ENCODE measurements at regions not wholly inside any gene's neighbourhood (a gene's known extent, or its start where the extent isn't known, plus 50 kb on each side); places are given as distances from the start of the nearest gene placed in this dataset.

- no peak for DNase-seq (ENCODE audit: low read depth)
Measured at GRCh38 chr5:28017178-28017577, 978.8 kb upstream of the CDH9 start.

GRCh38 chr5:28014779-28015178 lies 976.4 kb upstream of the CDH9 start:
- peak; percentile 30 for DNase-seq (ENCODE audit: low read depth)

GRCh38 chr5:28012538-28012937 lies 974.2 kb upstream of the CDH9 start:
- DNase-seq (ENCODE audit: low read depth), result peak; percentile 52

- no peak for DNase-seq (ENCODE audit: low read depth)
Measured at GRCh38 chr5:28009576-28009975, 971.2 kb upstream of the CDH9 start.

GRCh38 chr5:27996665-27997064 lies 958.3 kb upstream of the CDH9 start:
- DNase-seq (ENCODE audit: low read depth), result no peak

GRCh38 chr5:27995867-27996266 lies 957.5 kb upstream of the CDH9 start:
- DNase-seq (ENCODE audit: low read depth), result no peak

- no peak for DNase-seq (ENCODE audit: low read depth)
Measured at GRCh38 chr5:27978322-27978721, 939.9 kb upstream of the CDH9 start.

GRCh38 chr5:27969157-27969556 lies 930.8 kb upstream of the CDH9 start:
- DNase-seq (ENCODE audit: low read depth), result no peak

GRCh38 chr5:27963050-27963783 lies 924.8 kb upstream of the CDH9 start:
- DNase-seq (ENCODE audit: low read depth), result no peak

- no peak for DNase-seq (ENCODE audit: low read depth)
Measured at GRCh38 chr5:27962198-27962597, 923.8 kb upstream of the CDH9 start.

GRCh38 chr5:27947088-27947487 lies 908.7 kb upstream of the CDH9 start:
- DNase-seq (ENCODE audit: low read depth), result peak; percentile 3

GRCh38 chr5:27944471-27944870 lies 906.1 kb upstream of the CDH9 start:
- DNase-seq (ENCODE audit: low read depth), result no peak

- DNase-seq (ENCODE audit: low read depth), result no peak
Measured at GRCh38 chr5:27938989-27939388, 900.6 kb upstream of the CDH9 start.

GRCh38 chr5:27928060-27928459 lies 889.7 kb upstream of the CDH9 start:
- no peak for DNase-seq (ENCODE audit: low read depth)

- DNase-seq (ENCODE audit: low read depth), result peak; percentile 6
Measured at GRCh38 chr5:27911216-27911615, 872.8 kb upstream of the CDH9 start.

- peak; percentile 24 for DNase-seq (ENCODE audit: low read depth)
Measured at GRCh38 chr5:27908341-27908740, 870.0 kb upstream of the CDH9 start.

- no peak for DNase-seq (ENCODE audit: low read depth)
Measured at GRCh38 chr5:27906931-27907601, 868.7 kb upstream of the CDH9 start.

GRCh38 chr5:27906481-27906880 lies 868.1 kb upstream of the CDH9 start:
- DNase-seq (ENCODE audit: low read depth), result no peak

GRCh38 chr5:27900761-27901160 lies 862.4 kb upstream of the CDH9 start:
- DNase-seq (ENCODE audit: low read depth), result no peak

GRCh38 chr5:27876071-27876470 lies 837.7 kb upstream of the CDH9 start:
- DNase-seq (ENCODE audit: low read depth), result no peak

GRCh38 chr5:27875148-27875547 lies 836.8 kb upstream of the CDH9 start:
- no peak for DNase-seq (ENCODE audit: low read depth)

- DNase-seq (ENCODE audit: low read depth), result no peak
Measured at GRCh38 chr5:27868292-27868691, 829.9 kb upstream of the CDH9 start.

GRCh38 chr5:27855491-27855890 lies 817.1 kb upstream of the CDH9 start:
- DNase-seq (ENCODE audit: low read depth), result peak; percentile 33
